T-cell (primary cell): ENCODE measurements at regions not wholly inside any gene's neighbourhood (a gene's known extent, or its start where the extent isn't known, plus 50 kb on each side); places are given as distances from the start of the nearest gene placed in this dataset.

ENCODE experiments used
- ATAC-seq, 4 experiments: fragments of 200-7000 bp in 3 of 4; fragments of 150-1000 bp in 1 of 4; cut with Tn5 transposase; replicated peaks in 1 of 4; 1 replicate in 3 of 4; 2 replicates in 1 of 4; pipeline ENCODE4 v1.10.0; 2021; ENCODE audit warnings: moderate library complexity in 3 of 4, mild to moderate bottlenecking in 2 of 4, moderate number of reproducible peaks in 1 of 4
- CTCF ChIA-PET, 2 donors: fragments of 300-600 bp; sonication (Branson Sonifier 250); formaldehyde crosslinking; loops; one replicate each; lab custom pipeline; 2022; ENCODE audit warnings: antibody characterized with exemption in 2 of 2; lab: Charles Lee
- POLR2A ChIA-PET, 2 donors: fragments of 300-600 bp; sonication (Branson Sonifier 250); formaldehyde crosslinking; loops; one replicate each; lab custom pipeline; 2022; ENCODE audit warnings: antibody characterized with exemption in 2 of 2; lab: Charles Lee
- DNase-seq, 35 experiments: peaks; one replicate each; pipeline versions ENCODE4 v3.0.0 to v3.0.0-alpha.2; 2013 to 2023
- H3K27ac ChIP-seq: one replicate; pipeline ENCODE4 v1.5.1; 2013; ENCODE audit warnings: low read length
- H3K27me3 ChIP-seq, 2 experiments: replicated peaks in 1 of 2; 1 replicate in 1 of 2; 2 replicates in 1 of 2; pipeline versions ENCODE4 v1.6.1 to v1.7.0; 2013; ENCODE audit warnings: low read length in 1 of 2, mixed read lengths in 1 of 2; ENCODE audit not compliant: control insufficient read depth in 2 of 2, insufficient read depth in 2 of 2; ENCODE audit errors: extremely low read depth in 1 of 2
- H3K36me3 ChIP-seq, 2 donors: 1 replicate in 1 of 2; 2 replicates in 1 of 2; pipeline versions ENCODE4 v1.6.1 to v1.7.0; 2013; ENCODE audit warnings: low read length in 1 of 2; ENCODE audit not compliant: control insufficient read depth in 2 of 2, insufficient read depth in 1 of 2; ENCODE audit errors: extremely low read depth in 1 of 2
- H3K4me1 ChIP-seq, 2 experiments: 1 replicate in 1 of 2; 2 replicates in 1 of 2; pipeline versions ENCODE4 v1.6.1 to v1.7.0; 2013; ENCODE audit warnings: low read length in 2 of 2, mixed read lengths in 1 of 2; ENCODE audit not compliant: insufficient read depth in 2 of 2, control insufficient read depth in 1 of 2; ENCODE audit errors: extremely low read depth in 1 of 2
- H3K4me3 ChIP-seq, 2 donors: 1 replicate in 1 of 2; 2 replicates in 1 of 2; pipeline versions ENCODE4 v1.5.1 to v1.7.0; 2013; ENCODE audit warnings: mild to moderate bottlenecking in 2 of 2, low read length in 1 of 2, moderate library complexity in 1 of 2; ENCODE audit not compliant: control insufficient read depth in 1 of 2; ENCODE audit errors: extremely low read depth in 1 of 2
- H3K9me3 ChIP-seq: 2 replicates; pipeline ENCODE4 v1.7.0; 2013
- H3K27ac Mint-ChIP-seq, 2 donors: one replicate each; pipeline ENCODE4 v1.8.0; 2020 to 2021; ENCODE audit warnings: mild to moderate bottlenecking in 2 of 2, mixed read lengths in 2 of 2
- H3K27me3 Mint-ChIP-seq, 2 donors: one replicate each; pipeline ENCODE4 v1.8.0; 2021 to 2022; ENCODE audit warnings: mixed read lengths in 2 of 2
- H3K36me3 Mint-ChIP-seq: one replicate; pipeline ENCODE4 v1.8.0; 2021; ENCODE audit warnings: mixed read lengths
- H3K4me1 Mint-ChIP-seq, 3 donors: one replicate each; pipeline ENCODE4 v1.8.0; 2020 to 2022; ENCODE audit warnings: mixed read lengths in 3 of 3, mild to moderate bottlenecking in 1 of 3
- H3K4me3 Mint-ChIP-seq, 3 donors: one replicate each; pipeline ENCODE4 v1.8.0; 2020 to 2022; ENCODE audit warnings: mild to moderate bottlenecking in 3 of 3, mixed read lengths in 3 of 3, moderate library complexity in 3 of 3
- H3K9me3 Mint-ChIP-seq, 3 donors: one replicate each; pipeline ENCODE4 v1.8.0; 2020 to 2022; ENCODE audit warnings: mixed read lengths in 3 of 3
- WGBS: methylation state at CpG from one replicate; pipeline ENCODE4 v1.1.5; 2013; ENCODE audit warnings: missing lambda C conversion rate; ENCODE audit not compliant: insufficient coverage; 5-methylcytosine and 5-hydroxymethylcytosine counted together

DNA sequence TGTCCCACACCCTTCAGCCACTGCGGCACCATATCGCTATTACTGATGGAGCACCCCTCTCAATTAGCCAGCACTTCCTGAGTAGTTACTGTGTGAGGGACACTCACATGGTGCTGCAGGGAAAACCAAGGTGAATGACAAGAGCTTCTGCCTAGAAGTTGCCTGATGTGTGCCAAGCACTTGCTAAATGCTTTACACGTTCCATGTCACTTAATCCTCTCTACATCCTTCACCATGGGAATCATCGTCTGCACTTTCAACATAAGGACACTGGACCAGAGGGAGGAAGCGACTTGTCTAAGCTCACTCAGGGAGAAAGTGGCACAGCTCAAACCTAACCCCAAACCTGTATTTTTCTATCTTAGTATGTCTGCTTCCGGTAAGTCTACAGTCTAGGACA, 344.8 kb downstream of the SIPA1L2 start:
- H3K27ac Mint-ChIP-seq: no peak overlapping the region

DNA sequence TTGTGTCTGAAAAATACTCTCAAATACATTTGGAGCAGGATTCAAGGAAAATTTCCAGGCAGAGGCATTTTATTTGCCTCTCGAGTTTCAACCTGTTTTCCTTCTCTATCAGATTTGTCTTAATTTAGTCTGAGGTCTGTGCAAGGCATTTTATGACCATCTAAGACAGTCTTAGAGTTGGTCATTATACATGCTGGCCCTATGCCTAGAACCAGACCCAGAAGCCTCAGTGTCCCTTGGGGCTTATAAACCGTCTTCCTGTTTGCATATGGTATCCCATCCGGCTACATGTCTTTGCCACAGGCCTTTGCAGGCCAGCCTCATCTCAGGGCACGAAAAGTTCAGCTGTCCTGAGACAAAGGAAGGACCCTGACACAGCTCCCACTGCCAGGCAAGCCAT, 346.1 kb downstream of the SIPA1L2 start:
- DNase-seq (no peak), ATAC-seq (no peak)
- Histone ChIP-seq H3K36me3 (no peaks in the 10 kb centered on the region), H3K4me3 (no peak overlapping the region), H3K27me3 (peaks cover 0 to 5% of the 10 kb centered on the region in 2 experiments), H3K27ac (no peak overlapping the region), H3K4me1 (no peaks in the 10 kb centered on the region), H3K9me3 (no peaks in the 10 kb centered on the region)
- 60% methylated on average over 3 of the region's 4 CpGs for WGBS
- Mint-ChIP-seq H3K9me3 (no peaks in the 10 kb centered on the region), H3K36me3 (no peaks in the 10 kb centered on the region), H3K27me3 (peaks cover 8 to 18% of the 10 kb centered on the region in 2 donors), H3K4me3 (no peak overlapping the region), H3K27ac (no peak overlapping the region), H3K4me1 (no peaks in the 10 kb centered on the region)
- CTCF ChIA-PET: no interaction called here
- POLR2A ChIA-PET: no interaction called here

More for the DNA sequence above, 344.8 kb downstream of the SIPA1L2 start:
- H3K27me3 ChIP-seq: peaks cover 0 to 5% of the 10 kb centered on the region in 2 experiments
- no peak for DNase-seq
- 100% methylated on average over 4 of the region's 6 CpGs for WGBS
- ATAC-seq: no peak
- no peaks in the 10 kb centered on the region for H3K9me3 Mint-ChIP-seq
- no peaks in the 10 kb centered on the region for H3K4me1 ChIP-seq
- POLR2A ChIA-PET: no interaction called here
- H3K4me3 Mint-ChIP-seq: no peak overlapping the region
- H3K27ac ChIP-seq: no peak overlapping the region
- H3K36me3 ChIP-seq: no peaks in the 10 kb centered on the region
- peaks cover 8 to 24% of the 10 kb centered on the region in 2 donors for H3K27me3 Mint-ChIP-seq
- H3K4me1 Mint-ChIP-seq: no peaks in the 10 kb centered on the region
- H3K36me3 Mint-ChIP-seq: no peaks in the 10 kb centered on the region
- H3K9me3 ChIP-seq: no peaks in the 10 kb centered on the region
- CTCF ChIA-PET: no interaction called here
- H3K4me3 ChIP-seq: no peak overlapping the region

DNA sequence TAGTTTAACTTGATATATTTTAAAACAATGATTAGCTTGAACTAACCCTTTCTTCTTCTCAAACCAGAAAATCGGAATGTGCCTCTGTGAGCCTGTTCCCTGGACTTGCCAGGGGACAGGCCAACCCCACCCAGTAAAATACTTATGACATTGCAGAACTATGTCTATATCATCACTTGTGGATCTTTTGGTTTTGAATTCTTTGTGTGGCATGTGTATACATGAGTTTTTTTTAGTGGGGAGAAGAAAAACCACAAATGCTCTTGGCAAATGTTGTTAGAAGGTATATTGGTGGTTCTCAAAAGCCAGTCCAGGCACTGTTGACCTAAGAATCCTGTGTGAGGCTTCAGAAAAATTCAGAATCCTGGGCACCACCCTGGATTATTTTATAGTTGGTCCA, 347.4 kb downstream of the SIPA1L2 start:
- H3K36me3 Mint-ChIP-seq: no peaks in the 10 kb centered on the region
- H3K4me3 ChIP-seq: no peak overlapping the region
- no peaks in the 10 kb centered on the region for H3K36me3 ChIP-seq
- H3K4me3 Mint-ChIP-seq: no peak overlapping the region
- CTCF ChIA-PET: no interaction called here
- WGBS: no CpG with 5 or more reads among the region's 1 CpG
- DNase-seq (no peak), ATAC-seq (no peak)
- no peaks in the 10 kb centered on the region for H3K4me1 ChIP-seq
- no peaks in the 10 kb centered on the region for H3K4me1 Mint-ChIP-seq
- H3K27ac Mint-ChIP-seq: no peak overlapping the region
- no peaks in the 10 kb centered on the region for H3K9me3 ChIP-seq
- H3K27ac ChIP-seq: no peak overlapping the region
- H3K27me3 ChIP-seq: peaks cover 0 to 5% of the 10 kb centered on the region in 2 experiments
- no peaks in the 10 kb centered on the region for H3K9me3 Mint-ChIP-seq
- POLR2A ChIA-PET: no interaction called here
- H3K27me3 Mint-ChIP-seq: peaks cover 8 to 12% of the 10 kb centered on the region in 2 donors

DNA sequence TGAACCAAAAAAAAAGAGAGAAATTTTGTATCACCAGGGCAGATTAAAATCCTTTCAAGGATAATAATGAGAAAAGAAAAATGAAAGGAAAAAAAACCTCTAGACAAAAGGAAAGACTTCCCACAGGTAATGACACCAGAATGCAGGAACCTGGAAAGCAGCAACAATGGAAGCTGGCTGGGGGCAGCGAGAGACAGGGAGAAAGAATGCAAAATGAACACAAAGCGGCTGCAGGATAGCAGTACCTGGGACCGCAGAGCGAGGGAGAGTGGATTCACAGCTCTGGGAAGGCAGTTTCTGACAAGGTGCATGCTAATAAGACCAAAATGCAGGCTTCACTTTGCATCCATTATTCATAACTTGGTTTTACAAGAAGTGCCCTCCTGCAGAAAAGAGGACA, 349.0 kb downstream of the SIPA1L2 start:
- H3K9me3 Mint-ChIP-seq: no peaks in the 10 kb centered on the region
- no peaks in the 10 kb centered on the region for H3K4me1 Mint-ChIP-seq
- Histone ChIP-seq H3K9me3 (no peaks in the 10 kb centered on the region), H3K36me3 (no peaks in the 10 kb centered on the region), H3K27me3 (peaks cover 0 to 5% of the 10 kb centered on the region in 2 experiments), H3K4me3 (no peak overlapping the region), H3K27ac (no peak overlapping the region), H3K4me1 (no peaks in the 10 kb centered on the region)
- no peak overlapping the region for H3K27ac Mint-ChIP-seq
- WGBS: 76% methylated on average over 2 of the region's 4 CpGs
- ATAC-seq (no peak), DNase-seq (no peak)
- H3K36me3 Mint-ChIP-seq: no peaks in the 10 kb centered on the region
- CTCF ChIA-PET: no interaction called here
- no peak overlapping the region for H3K4me3 Mint-ChIP-seq
- H3K27me3 Mint-ChIP-seq: peaks cover 16% of the 10 kb centered on the region in 2 donors
- POLR2A ChIA-PET: no interaction called here

DNA sequence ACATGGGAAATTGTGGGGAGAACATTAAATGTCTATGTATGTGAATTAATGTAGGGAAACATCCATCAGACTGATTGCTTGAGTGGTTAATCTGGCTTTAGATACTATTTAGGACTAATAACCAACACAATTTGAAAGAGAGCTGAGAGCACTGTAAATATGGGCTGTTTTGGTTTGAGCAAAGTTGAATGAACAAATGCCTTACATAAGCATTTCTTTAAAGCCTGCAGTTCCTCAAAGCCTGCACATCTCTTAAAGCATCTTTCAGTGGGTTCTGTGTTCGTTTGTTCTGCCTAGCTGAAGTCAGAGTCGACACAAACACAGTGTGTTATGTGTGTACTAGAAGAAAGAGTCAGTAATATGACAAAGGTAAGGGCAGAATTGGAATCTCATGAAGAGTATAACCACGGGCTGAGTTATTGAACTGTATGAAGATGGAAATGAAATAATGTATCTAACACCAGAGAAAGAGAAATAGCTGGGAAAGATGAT, 350.0 kb downstream of the SIPA1L2 start:
- Mint-ChIP-seq H3K36me3 (no peaks in the 10 kb centered on the region), H3K4me1 (no peaks in the 10 kb centered on the region), H3K4me3 (no peak overlapping the region), H3K27me3 (peaks cover 9 to 16% of the 10 kb centered on the region in 2 donors), H3K27ac (no peak overlapping the region), H3K9me3 (no peaks in the 10 kb centered on the region)
- no peaks in the 10 kb centered on the region for H3K9me3 ChIP-seq
- no peaks in the 10 kb centered on the region for H3K4me1 ChIP-seq
- 65% methylated on average over 3 of the region's 3 CpGs for WGBS
- H3K27ac ChIP-seq: no peak overlapping the region
- DNase-seq: no peak
- CTCF ChIA-PET: no interaction called here
- POLR2A ChIA-PET: no interaction called here
- H3K4me3 ChIP-seq: no peak overlapping the region
- no peak for ATAC-seq
- H3K36me3 ChIP-seq: no peaks in the 10 kb centered on the region
- H3K27me3 ChIP-seq: peaks cover 0 to 1% of the 10 kb centered on the region in 2 experiments

DNA sequence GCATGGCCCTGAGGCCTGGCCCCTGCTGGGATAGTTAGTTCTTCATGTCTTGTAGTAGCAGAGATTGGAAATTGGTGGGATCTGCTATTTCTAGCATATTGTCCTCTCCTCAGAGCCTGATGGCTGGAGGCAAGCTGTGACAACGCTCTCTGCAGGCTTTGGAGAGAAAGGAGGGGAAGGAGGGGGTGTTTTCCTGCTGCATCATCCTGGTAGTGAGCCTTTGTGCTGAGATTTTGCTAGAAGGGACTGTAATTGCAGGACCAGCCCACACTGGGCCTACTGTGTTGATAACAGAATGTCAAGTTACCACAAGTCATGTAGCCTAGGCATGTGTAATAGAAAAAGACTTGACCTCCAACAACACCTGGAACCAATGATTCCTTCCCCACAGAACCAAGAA, 351.0 kb downstream of the SIPA1L2 start:
- Histone ChIP-seq H3K27ac (no peak overlapping the region), H3K27me3 (no peaks in the 10 kb centered on the region), H3K36me3 (no peaks in the 10 kb centered on the region), H3K9me3 (no peaks in the 10 kb centered on the region), H3K4me3 (no peak overlapping the region), H3K4me1 (no peaks in the 10 kb centered on the region)
- H3K4me3 Mint-ChIP-seq: no peak overlapping the region
- H3K36me3 Mint-ChIP-seq: no peaks in the 10 kb centered on the region
- no peak for ATAC-seq
- no peaks in the 10 kb centered on the region for H3K4me1 Mint-ChIP-seq
- ChIA-PET CTCF (no interaction called here), POLR2A (no interaction called here)
- DNase-seq: no peak
- H3K27me3 Mint-ChIP-seq: peaks cover 14 to 16% of the 10 kb centered on the region in 2 donors
- WGBS: 56% methylated on average over 1 of the region's 1 CpG
- no peak overlapping the region for H3K27ac Mint-ChIP-seq
- no peaks in the 10 kb centered on the region for H3K9me3 Mint-ChIP-seq

DNA sequence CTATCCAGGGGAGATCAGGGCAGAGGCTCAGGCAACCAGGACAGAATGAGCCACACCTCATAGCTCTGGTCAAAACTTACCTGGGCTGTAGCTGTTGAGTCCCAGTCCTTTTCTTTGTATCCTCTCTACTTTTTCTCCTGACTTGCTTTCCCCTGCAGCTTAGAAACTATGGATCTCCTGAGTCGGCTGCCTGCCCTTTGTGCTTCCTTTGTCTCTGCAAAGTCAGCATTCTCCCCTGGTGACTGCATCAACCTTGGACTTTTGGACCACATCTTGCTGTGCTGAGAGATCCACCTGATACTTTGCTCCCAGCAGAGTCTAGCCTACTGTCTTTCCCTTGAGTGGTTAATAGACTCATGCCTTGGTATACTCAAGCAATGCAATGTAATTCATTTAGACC, 353.3 kb downstream of the SIPA1L2 start:
- ChIA-PET POLR2A (interaction anchor here in 1 of 2 donors (0.6 kb wide), 1 partner anchor 138 kb away, joined by 10 read pairs; no protein-coding TSS in a partner anchor), CTCF (no interaction called here)
- no peaks in the 10 kb centered on the region for H3K4me1 Mint-ChIP-seq
- no peak overlapping the region for H3K27ac Mint-ChIP-seq
- H3K9me3 ChIP-seq: no peaks in the 10 kb centered on the region
- ATAC-seq (no peak), DNase-seq (no peak)
- no peak overlapping the region for H3K4me3 Mint-ChIP-seq
- no peak overlapping the region for H3K27ac ChIP-seq
- peaks cover 0 to 5% of the 10 kb centered on the region in 2 experiments for H3K27me3 ChIP-seq
- 80% methylated on average over 1 of the region's 1 CpG for WGBS
- no peaks in the 10 kb centered on the region for H3K9me3 Mint-ChIP-seq
- no peaks in the 10 kb centered on the region for H3K36me3 Mint-ChIP-seq
- H3K4me1 ChIP-seq: no peaks in the 10 kb centered on the region
- H3K4me3 ChIP-seq: no peak overlapping the region
- H3K36me3 ChIP-seq: no peaks in the 10 kb centered on the region
- H3K27me3 Mint-ChIP-seq: peaks cover 15 to 19% of the 10 kb centered on the region in 2 donors
